ENCODE measurements at regions not wholly inside any gene's neighbourhood (a gene's known extent, or its start where the extent isn't known, plus 50 kb on each side); places are given as distances from the start of the nearest gene placed in this dataset.
"Not testable (repeated sequence)": the region's sequence is repeated elsewhere in the genome, so short reads cannot be mapped to it uniquely, and the experiment has no call there.

DNA sequence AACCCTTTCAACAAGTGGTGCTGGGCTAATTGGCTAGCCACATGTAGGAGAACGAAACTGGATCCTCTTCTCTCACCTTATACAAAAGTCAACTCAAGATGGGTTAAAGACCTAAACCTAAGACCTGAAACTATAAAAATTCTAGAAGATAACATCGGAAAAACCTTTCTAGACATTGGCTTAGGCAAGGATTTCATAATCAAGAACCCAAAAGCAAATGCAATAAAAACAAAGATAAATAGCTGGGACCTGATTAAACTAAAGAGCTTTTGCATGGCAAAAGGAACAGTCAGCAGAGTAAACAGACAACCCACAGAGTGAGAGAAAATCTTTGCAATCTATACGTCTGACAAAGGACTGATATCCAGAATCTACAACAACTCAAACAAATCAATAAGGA is 571.1 kb downstream of the BNC2 start:
- TF ChIP-seq EZH2phosphoT487 (IDR thresholded peaks at IDR 0.05; ENCODE audit: borderline replicate concordance, low read length): not testable (repeated sequence)
- TF ChIP-seq, protein P1, sequence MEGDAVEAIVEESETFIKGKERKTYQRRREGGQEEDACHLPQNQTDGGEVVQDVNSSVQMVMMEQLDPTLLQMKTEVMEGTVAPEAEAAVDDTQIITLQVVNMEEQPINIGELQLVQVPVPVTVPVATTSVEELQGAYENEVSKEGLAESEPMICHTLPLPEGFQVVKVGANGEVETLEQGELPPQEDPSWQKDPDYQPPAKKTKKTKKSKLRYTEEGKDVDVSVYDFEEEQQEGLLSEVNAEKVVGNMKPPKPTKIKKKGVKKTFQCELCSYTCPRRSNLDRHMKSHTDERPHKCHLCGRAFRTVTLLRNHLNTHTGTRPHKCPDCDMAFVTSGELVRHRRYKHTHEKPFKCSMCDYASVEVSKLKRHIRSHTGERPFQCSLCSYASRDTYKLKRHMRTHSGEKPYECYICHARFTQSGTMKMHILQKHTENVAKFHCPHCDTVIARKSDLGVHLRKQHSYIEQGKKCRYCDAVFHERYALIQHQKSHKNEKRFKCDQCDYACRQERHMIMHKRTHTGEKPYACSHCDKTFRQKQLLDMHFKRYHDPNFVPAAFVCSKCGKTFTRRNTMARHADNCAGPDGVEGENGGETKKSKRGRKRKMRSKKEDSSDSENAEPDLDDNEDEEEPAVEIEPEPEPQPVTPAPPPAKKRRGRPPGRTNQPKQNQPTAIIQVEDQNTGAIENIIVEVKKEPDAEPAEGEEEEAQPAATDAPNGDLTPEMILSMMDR (IDR thresholded peaks at IDR 0.05; ENCODE audit: low read depth, low read length, poor library complexity, severe bottlenecking): not testable (repeated sequence)
